ENCODE measurements at regions not wholly inside any gene's neighbourhood (a gene's known extent, or its start where the extent isn't known, plus 50 kb on each side); places are given as distances from the start of the nearest gene placed in this dataset.
A peak's percentile ranks its signal among the peaks of the same experiment; 100 is the strongest.
"Not testable (repeated sequence)": the region's sequence is repeated elsewhere in the genome, so short reads cannot be mapped to it uniquely, and the experiment has no call there.

GRCh38 chr1:148385371-148386030 lies 97.6 kb downstream of the PPIAL4G start:
- no peak for DNase-seq

DNA sequence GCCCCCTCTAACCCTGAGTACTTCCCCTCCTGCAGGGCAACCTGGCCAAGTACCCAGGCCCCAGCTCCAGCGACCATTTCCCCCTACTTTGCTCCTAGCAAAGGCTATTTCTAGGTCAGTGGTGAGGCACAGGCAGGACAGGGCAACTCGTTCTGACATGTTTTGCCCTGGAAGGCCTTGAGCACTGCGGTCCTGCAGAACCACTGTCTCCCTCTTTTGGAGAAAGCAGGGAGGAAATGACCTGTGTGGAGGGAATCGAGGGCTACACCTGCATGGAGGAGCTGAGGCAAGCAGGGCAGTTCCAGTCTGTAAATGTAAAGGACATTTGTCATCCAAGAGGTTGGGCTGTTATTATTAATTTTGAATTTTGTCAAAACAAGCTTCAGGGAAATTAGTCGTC lies 99.1 kb downstream of the PPIAL4G start:
- DNase-seq = no peak

DNA sequence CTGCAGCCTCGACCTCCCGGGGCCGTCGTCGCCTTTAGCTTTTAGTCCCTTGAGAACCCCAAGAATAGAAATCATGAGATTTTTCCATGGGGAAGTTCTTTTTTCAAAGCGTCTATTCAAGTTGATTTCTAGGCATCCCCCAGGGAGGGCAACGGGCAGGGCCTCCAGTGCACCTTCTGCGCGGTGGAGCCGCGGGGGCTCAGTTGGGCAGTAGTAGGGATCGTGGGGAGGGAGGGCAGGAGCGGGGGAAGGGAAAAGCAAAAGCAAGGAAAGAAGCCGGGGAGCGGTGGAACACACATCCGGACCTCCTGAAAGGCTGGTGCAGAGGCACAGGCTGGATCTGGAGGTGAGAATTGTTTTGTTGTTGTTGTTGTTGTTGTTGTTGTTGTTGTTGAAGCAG lies 103.4 kb downstream of the PPIAL4G start:
- no peak for DNase-seq

DNA sequence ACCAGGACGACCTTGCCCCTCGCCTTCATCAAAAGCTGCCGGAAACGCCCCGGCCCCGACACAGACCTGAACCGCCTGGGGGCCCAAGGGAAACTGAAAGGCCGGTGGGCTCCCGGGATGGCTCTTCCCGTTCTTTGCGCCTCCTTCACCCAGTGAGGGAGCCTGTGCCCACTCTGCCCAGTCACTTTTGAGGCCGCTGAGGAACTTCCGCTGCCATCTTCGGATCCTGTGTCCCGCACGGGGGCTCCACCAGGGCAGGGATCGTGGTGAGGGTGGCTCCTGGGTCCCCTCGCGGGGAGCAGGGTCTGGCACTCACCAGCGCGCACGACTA lies 104.0 kb downstream of the PPIAL4G start:
- DNase-seq = no peak

- DNase-seq = not testable (repeated sequence)
These were observed 105.1 kb downstream of the PPIAL4G start for GRCh38 chr1:148377992-148378391.

GRCh38 chr1:148377045-148377444 lies 106.1 kb downstream of the PPIAL4G start:
- DNase-seq = not testable (repeated sequence)

- no peak for DNase-seq
These were observed 109.0 kb downstream of the PPIAL4G start for GRCh38 chr1:148374101-148374500.

DNA sequence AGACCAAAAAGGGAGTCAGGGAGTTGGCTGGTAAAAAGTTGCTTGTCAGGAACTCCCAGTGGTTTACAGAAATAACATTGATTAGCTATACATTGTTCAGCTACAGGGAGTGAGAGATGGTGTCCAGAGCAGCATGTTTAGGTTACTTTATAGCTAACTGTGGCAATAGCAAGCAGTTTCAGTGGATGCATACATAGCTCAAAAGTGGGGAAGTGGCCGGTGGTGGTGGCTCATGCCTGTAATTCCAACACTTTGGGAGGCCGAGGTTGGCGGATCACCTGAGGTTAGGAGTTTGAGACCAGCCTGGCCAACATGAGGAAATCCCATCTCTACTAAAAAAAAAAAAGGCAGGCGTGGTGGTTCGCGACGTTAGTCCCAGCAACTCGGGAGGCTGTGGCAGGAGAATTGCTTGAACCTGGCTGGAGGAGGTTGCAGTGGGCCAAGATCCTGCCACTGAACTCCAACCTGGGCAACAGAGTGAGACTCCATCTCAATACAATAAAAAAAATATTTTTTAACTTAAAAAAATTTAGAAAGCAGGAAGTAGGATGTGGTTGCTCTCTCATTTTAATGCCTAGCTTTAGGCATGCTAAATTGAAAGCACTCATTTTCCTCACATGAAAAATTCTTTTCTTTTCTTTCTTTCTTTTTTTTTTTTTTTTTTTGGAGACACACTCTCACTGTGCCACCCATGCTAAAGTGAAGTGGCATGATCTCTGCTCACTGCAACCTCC lies 109.7 kb downstream of the PPIAL4G start:
- no peak for DNase-seq

DNA sequence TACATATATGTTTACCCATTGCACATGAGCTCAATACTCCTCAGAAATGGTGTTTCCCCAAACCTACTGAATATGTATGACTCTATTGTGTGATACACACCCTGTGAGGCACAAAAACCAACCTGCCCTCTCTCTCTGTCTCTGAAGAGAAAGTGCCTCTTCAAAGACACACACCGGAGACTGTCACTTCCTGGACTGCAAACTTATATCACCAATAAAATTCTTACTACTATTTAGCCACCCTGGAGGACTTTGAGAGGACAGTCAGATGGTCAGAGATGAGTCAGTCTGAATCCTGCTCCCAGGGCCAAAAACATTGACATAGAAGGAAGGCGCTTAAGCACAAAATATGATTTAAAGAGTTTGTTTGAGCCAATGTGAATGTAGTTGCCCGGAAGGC lies 110.4 kb downstream of the PPIAL4G start:
- no peak for DNase-seq

DNA sequence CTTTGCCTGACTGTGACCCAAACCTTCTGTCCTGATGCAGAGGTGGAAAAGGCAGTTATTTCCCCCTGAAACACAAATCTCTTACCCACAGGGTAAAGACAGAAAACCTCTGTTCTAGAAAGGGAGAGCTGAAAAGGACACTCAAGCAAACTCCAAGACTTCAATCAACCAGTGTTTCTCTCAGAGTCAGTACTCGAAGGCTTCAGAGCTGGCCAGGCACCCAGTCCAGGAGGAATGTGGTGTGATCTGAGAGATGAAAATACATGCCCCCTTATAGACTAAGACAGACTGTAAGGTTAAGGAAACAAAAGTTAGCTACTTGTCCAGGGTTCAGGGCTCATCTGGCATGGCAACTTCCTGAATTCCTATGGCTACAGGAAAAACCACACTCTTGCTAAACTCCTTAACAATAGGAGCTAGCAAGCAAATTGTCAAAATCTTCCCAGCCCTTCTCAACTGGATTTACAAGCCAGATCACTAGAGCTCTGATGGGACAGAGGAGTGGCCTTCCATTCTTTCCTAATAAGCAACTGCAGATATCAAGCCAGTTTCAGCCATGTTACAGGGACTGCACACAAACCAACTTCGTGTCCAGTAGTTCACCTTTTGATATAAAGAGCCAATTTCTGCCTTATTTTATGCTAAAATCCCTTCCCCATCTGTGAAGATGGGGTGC lies 110.9 kb downstream of the PPIAL4G start:
- DNase-seq = not testable (repeated sequence)

- DNase-seq = peak; percentile 61
These were observed 111.5 kb downstream of the PPIAL4G start for GRCh38 chr1:148371551-148371994.

- not testable (repeated sequence) for DNase-seq
These were observed 112.4 kb downstream of the PPIAL4G start for GRCh38 chr1:148370661-148371060.

DNA sequence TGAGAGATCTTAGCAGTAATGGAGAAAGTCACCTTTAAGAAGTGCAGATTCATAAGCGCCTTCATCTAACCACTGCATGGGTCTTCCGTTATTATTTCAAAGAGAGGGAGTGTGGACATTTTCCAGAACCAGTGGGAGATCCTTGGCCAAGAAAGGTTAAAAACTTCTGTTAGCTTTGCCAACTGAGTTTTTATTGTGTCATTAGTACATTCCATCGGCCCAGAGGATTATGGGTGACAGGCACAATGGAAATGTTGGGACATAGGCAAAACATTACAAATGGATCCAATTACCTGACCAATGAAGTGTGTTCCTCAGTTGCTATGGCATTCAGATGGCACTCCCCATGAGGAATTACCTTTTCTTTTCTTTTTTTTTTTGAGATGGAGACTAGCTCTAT lies 115.5 kb downstream of the PPIAL4G start:
- no peak for DNase-seq

DNA sequence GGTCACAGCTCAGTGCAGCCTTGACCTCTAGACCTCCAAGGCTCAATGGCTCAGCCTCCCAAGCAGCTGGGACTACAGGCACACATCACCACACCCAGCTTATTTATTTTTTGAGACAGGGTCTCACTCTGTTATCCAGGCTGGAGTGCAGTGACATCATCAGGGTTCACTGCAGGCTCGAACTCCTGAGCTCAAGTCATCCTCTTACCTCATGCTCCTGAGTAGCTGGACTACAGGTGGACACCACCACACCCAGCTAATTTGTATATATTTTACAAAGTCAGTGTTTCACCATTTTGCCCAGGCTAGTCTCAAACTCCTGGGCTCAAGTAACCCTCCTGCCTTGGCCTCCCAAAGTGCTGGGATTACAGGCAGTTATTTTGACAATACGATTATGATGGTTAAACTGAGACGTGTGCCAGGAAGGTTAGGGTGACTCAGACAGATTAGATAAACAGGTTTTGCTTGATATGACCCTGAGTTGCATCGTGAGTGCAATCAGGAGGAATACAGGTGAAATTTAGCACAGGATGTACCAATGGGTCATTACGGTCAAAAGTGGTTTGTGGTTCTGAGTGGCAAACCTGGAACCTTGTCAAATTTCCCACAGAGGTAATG lies 116.9 kb downstream of the PPIAL4G start:
- DNase-seq = not testable (repeated sequence)

DNA sequence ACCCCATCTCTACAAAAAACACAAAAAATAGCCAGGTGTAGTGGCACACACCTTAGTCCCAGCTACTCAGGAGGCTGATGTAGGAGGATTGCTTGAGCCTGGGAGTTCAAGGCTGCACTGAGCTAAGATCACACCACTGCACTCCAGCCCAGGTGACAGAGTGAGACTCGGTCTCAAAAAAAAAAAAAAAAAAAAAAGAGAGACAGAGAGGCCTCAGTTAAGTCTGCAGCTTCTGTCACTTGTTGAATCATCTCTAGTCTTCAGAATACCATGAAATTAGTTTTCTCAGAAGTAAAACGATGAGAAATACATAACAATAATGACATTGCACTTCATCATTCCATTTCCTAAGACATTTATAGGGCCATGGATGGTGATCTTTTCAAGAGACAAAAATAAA lies 118.0 kb downstream of the PPIAL4G start:
- not testable (repeated sequence) for DNase-seq

DNA sequence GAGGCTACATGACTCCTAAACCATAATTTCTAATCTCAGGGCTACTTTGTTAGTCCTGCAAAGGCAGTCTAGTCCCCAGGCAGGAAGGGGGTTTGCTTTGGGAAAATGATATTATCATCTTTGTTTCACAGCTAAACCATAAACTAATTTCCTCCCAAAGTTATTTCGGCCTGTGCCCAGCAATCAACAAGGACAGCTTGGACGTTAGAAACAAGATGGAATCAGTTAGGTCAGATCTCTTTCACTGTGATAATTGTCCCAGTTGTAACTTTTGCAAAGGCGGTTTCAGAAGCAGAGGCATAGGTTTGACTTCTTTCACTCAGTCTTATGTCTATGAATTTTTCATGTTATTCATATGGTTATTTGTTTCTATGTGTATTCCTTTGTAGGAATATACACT lies 119.1 kb downstream of the PPIAL4G start:
- not testable (repeated sequence) for DNase-seq

DNA sequence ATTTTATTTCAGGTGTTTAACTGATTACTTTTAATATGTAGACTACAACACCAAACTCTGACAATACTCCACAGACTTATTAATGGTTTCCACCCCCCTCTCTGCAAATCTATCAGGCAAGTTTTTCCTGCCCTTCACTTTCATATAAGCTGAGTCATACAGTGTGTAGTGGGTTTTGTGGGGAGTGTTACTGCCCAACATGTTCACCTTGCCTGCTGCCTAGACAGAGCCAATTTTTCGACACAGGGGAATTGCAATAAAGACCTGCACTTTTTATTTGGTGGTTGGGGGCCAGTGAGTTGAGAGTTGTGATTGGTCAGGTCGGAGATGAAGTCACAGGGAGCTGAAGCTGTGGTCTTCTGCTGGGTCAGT lies 119.7 kb downstream of the PPIAL4G start:
- DNase-seq = no peak

GRCh38 chr1:148362626-148363438 lies 120.3 kb downstream of the PPIAL4G start:
- DNase-seq = peak; percentile 21

- no peak for DNase-seq
These were observed 120.9 kb downstream of the PPIAL4G start for GRCh38 chr1:148362216-148362611.

DNA sequence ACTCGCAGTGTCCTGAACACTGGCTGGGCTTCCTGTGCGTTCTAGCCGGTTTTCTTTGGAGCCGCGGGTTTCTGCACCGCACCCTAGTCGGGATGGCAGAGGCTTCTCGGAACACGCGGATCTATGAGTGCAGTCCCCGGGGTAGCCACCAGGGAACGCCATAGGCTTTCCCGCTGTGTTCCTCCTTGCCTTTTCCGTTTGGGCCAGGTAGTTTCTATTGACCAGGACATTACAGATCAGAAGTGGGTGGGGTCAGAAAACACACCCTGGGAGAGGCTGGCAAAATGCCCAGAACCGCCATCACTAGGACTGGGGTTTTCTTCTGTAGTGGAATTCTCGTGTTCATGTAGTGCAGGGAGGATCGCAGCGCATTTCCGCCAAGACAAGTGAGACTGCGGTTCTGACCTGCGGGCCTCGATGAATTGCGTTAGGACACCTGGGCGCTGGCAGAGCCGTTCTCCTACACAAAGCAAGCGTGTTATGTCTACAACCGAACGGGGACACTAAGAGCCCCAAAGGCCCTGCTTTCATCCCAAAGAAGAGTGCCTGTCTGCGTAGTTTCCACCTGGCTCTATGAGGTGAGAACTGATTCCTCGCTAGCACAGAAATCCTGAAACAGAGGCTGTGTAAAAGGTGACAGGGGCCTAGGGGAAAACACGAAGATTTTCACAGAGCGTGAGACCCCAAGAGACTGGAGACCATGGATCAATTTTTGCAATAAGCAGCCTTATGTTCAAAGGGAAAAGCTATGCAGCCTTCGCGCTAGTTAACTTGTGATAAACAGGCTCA lies 121.5 kb downstream of the PPIAL4G start:
- not testable (repeated sequence) for DNase-seq

DNA sequence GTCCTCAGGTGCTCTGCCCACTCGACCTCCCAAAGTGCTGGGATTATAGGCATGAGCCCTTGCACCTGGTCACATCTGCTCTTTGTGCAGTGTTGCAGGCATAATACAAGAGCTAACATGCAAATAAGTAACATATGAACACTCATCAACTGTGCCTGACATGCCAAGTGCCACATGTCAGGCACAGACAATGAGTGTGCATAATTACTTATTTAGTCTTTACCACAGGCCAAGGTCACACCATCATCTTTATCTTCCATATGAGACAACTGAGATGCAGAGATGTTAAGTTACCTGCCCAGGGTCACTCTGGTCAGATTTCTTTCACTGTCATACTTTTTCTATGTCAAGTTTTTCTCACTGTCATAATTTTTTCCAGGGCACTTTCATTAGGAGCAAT lies 126.1 kb downstream of the PPIAL4G start:
- DNase-seq = no peak

- no peak for DNase-seq
These were observed 127.1 kb downstream of the PPIAL4G start for GRCh38 chr1:148355976-148356375.

Measured in kidney glomerular epithelial cell (primary cell).